ENCODE measurements at regions not wholly inside any gene's neighbourhood (a gene's known extent, or its start where the extent isn't known, plus 50 kb on each side); places are given as distances from the start of the nearest gene placed in this dataset.

GRCh38 chr3:70806556-70806955 is 494.1 kb upstream of the MDFIC2 start:
- no peak overlapping the region for H3K4me3 ChIP-seq (ENCODE audit: control insufficient read depth in 2 of 3, extremely low read depth in 1 of 3, insufficient read depth in 2 of 3, low read depth in 1 of 3, low read length in 3 of 3)
- no peaks in the 10 kb centered on the region for H3K27me3 ChIP-seq (ENCODE audit: control insufficient read depth, extremely low read depth, insufficient read depth, low read length)
- no peaks in the 10 kb centered on the region for H4K20me1 ChIP-seq (ENCODE audit: control insufficient read depth, extremely low read depth, insufficient read depth, low read length)
- FAIRE-seq (no peak), DNase-seq (ENCODE audit: low read depth, low spot score) (no peak)
- H3K4me1 ChIP-seq (ENCODE audit: control insufficient read depth, extremely low read depth, insufficient read depth, low read length): no peaks in the 10 kb centered on the region
- H3K4me2 ChIP-seq (ENCODE audit: control insufficient read depth, extremely low read depth, insufficient read depth, low read depth, low read length): no peak overlapping the region
- H3K9me1 ChIP-seq (ENCODE audit: control insufficient read depth, extremely low read depth, insufficient read depth, low read length): no peaks in the 10 kb centered on the region
- H3K79me2 ChIP-seq (ENCODE audit: control insufficient read depth, insufficient read depth, low read length): no peaks in the 10 kb centered on the region
- TF ChIP-seq CTCF (optimal IDR thresholded peaks at IDR 0.05 in 1 of 3, IDR thresholded peaks at IDR 0.05 in 1 of 3, conservative IDR thresholded peaks at IDR 0.05 in 1 of 3; ENCODE audit: extremely low read depth in 1 of 3, insufficient read depth in 2 of 3, low read length in 3 of 3): no peak
- TF ChIP-seq EZH2 (IDR thresholded peaks at IDR 0.05; ENCODE audit: low read length): no peak
- H3K9ac ChIP-seq (ENCODE audit: control insufficient read depth, extremely low read depth, insufficient read depth, low read length): no peak overlapping the region
- no peak overlapping the region for H2AFZ ChIP-seq (ENCODE audit: control insufficient read depth, low read length)
- H3K27ac ChIP-seq (ENCODE audit: control insufficient read depth, insufficient read depth, low read length): no peak overlapping the region
- no peaks in the 10 kb centered on the region for H3K9me3 ChIP-seq (ENCODE audit: control insufficient read depth, low read depth, low read length)
- dilution Hi-C loops (cut with MboI; ENCODE audit: extremely low pct_ligation_motif_present, low sequenced_read_pairs): no loop called here
- H3K36me3 ChIP-seq (ENCODE audit: control insufficient read depth in 2 of 2, extremely low read depth in 1 of 2, insufficient read depth in 2 of 2, low read length in 2 of 2): no peaks in the 10 kb centered on the region

GRCh38 chr3:70806021-70806420 is 493.6 kb upstream of the MDFIC2 start:
- FAIRE-seq (no peak), DNase-seq (ENCODE audit: low read depth, low spot score) (no peak)
- Histone ChIP-seq H3K4me1 (ENCODE audit: control insufficient read depth, extremely low read depth, insufficient read depth, low read length) (no peaks in the 10 kb centered on the region), H3K79me2 (ENCODE audit: control insufficient read depth, insufficient read depth, low read length) (no peaks in the 10 kb centered on the region), H4K20me1 (ENCODE audit: control insufficient read depth, extremely low read depth, insufficient read depth, low read length) (no peaks in the 10 kb centered on the region), H3K27ac (ENCODE audit: control insufficient read depth, insufficient read depth, low read length) (no peak overlapping the region), H2AFZ (ENCODE audit: control insufficient read depth, low read length) (no peak overlapping the region), H3K9ac (ENCODE audit: control insufficient read depth, extremely low read depth, insufficient read depth, low read length) (no peak overlapping the region), H3K4me2 (ENCODE audit: control insufficient read depth, extremely low read depth, insufficient read depth, low read depth, low read length) (no peak overlapping the region), H3K9me3 (ENCODE audit: control insufficient read depth, low read depth, low read length) (no peaks in the 10 kb centered on the region), H3K4me3 (ENCODE audit: control insufficient read depth in 2 of 3, extremely low read depth in 1 of 3, insufficient read depth in 2 of 3, low read depth in 1 of 3, low read length in 3 of 3) (no peak overlapping the region), H3K9me1 (ENCODE audit: control insufficient read depth, extremely low read depth, insufficient read depth, low read length) (no peaks in the 10 kb centered on the region), H3K36me3 (ENCODE audit: control insufficient read depth in 2 of 2, extremely low read depth in 1 of 2, insufficient read depth in 2 of 2, low read length in 2 of 2) (no peaks in the 10 kb centered on the region), H3K27me3 (ENCODE audit: control insufficient read depth, extremely low read depth, insufficient read depth, low read length) (no peaks in the 10 kb centered on the region)
- dilution Hi-C loops (cut with MboI; ENCODE audit: extremely low pct_ligation_motif_present, low sequenced_read_pairs): no loop called here
- TF ChIP-seq EZH2 (IDR thresholded peaks at IDR 0.05; ENCODE audit: low read length) (no peak), CTCF (optimal IDR thresholded peaks at IDR 0.05 in 1 of 3, IDR thresholded peaks at IDR 0.05 in 1 of 3, conservative IDR thresholded peaks at IDR 0.05 in 1 of 3; ENCODE audit: extremely low read depth in 1 of 3, insufficient read depth in 2 of 3, low read length in 3 of 3) (no peak)
